ENCODE measurements at regions not wholly inside any gene's neighbourhood (a gene's known extent, or its start where the extent isn't known, plus 50 kb on each side); places are given as distances from the start of the nearest gene placed in this dataset.

- Mint-ChIP-seq H3K4me1 (no peaks in the 10 kb centered on the region), H3K27ac (no peak overlapping the region), H3K27me3 (peaks cover 6 to 11% of the 10 kb centered on the region in 2 donors), H3K36me3 (no peaks in the 10 kb centered on the region), H3K9me3 (peaks cover 0 to 2% (median 0%) of the 10 kb centered on the region in 8 donors), H3K4me3 (no peak overlapping the region)
- intact Hi-C loops (cut with micrococcal nuclease), result no loop called here
- POLR2A ChIA-PET (ENCODE audit: partially characterized antibody), result no interaction called here
- Histone ChIP-seq H3K36me3 (ENCODE audit: insufficient read depth, low read length) (no peaks in the 10 kb centered on the region), H3K27me3 (ENCODE audit: insufficient read depth, low read length) (no peaks in the 10 kb centered on the region), H3K4me3 (ENCODE audit: low read length in 2 of 2) (no peak overlapping the region), H3K4me1 (ENCODE audit: insufficient read depth, low read length) (no peaks in the 10 kb centered on the region), H3K27ac (ENCODE audit: low read depth, low read length) (no peak overlapping the region), H3K9me3 (ENCODE audit: control insufficient read depth in 1 of 2, low read length in 2 of 2) (no peaks in the 10 kb centered on the region)
- DNase-seq, result no peak
- CTCF ChIA-PET (ENCODE audit: partially characterized antibody), result no interaction called here
Observed at GRCh38 chr2:44825702-44826101, 115.8 kb upstream of the SIX3 start.

GRCh38 chr2:44826601-44827000 lies 114.9 kb upstream of the SIX3 start:
- intact Hi-C loops (cut with micrococcal nuclease), result no loop called here
- Histone ChIP-seq H3K27me3 (ENCODE audit: insufficient read depth, low read length) (no peaks in the 10 kb centered on the region), H3K27ac (ENCODE audit: low read depth, low read length) (no peak overlapping the region), H3K4me3 (ENCODE audit: low read length in 2 of 2) (no peak overlapping the region), H3K9me3 (ENCODE audit: control insufficient read depth in 1 of 2, low read length in 2 of 2) (no peaks in the 10 kb centered on the region), H3K36me3 (ENCODE audit: insufficient read depth, low read length) (no peaks in the 10 kb centered on the region), H3K4me1 (ENCODE audit: insufficient read depth, low read length) (no peaks in the 10 kb centered on the region)
- CTCF ChIA-PET (ENCODE audit: partially characterized antibody), result no interaction called here
- H3K4me3 Mint-ChIP-seq, result no peak overlapping the region
- POLR2A ChIA-PET (ENCODE audit: partially characterized antibody), result no interaction called here
- no peaks in the 10 kb centered on the region for H3K36me3 Mint-ChIP-seq
- peaks cover 0 to 2% (median 0%) of the 10 kb centered on the region in 8 donors for H3K9me3 Mint-ChIP-seq
- peaks cover 6% of the 10 kb centered on the region in 2 donors for H3K27me3 Mint-ChIP-seq
- no peak overlapping the region for H3K27ac Mint-ChIP-seq
- H3K4me1 Mint-ChIP-seq, result no peaks in the 10 kb centered on the region
- DNase-seq, result no peak

- Histone ChIP-seq H3K27me3 (ENCODE audit: insufficient read depth, low read length) (no peaks in the 10 kb centered on the region), H3K4me1 (ENCODE audit: insufficient read depth, low read length) (no peaks in the 10 kb centered on the region), H3K9me3 (ENCODE audit: control insufficient read depth in 1 of 2, low read length in 2 of 2) (no peaks in the 10 kb centered on the region), H3K4me3 (ENCODE audit: low read length in 2 of 2) (no peak overlapping the region), H3K36me3 (ENCODE audit: insufficient read depth, low read length) (no peaks in the 10 kb centered on the region), H3K27ac (ENCODE audit: low read depth, low read length) (no peak overlapping the region)
- Mint-ChIP-seq H3K9me3 (peaks cover 0 to 4% (median 0%) of the 10 kb centered on the region in 8 donors), H3K36me3 (no peaks in the 10 kb centered on the region), H3K27me3 (peaks cover 6% of the 10 kb centered on the region in 2 donors), H3K4me3 (no peak overlapping the region), H3K27ac (no peak overlapping the region), H3K4me1 (no peaks in the 10 kb centered on the region)
- POLR2A ChIA-PET (ENCODE audit: partially characterized antibody), result no interaction called here
- no peak for DNase-seq
- CTCF ChIA-PET (ENCODE audit: partially characterized antibody), result no interaction called here
- intact Hi-C loops (cut with micrococcal nuclease), result no loop called here
Observed at GRCh38 chr2:44829771-44830170, 111.7 kb upstream of the SIX3 start.

GRCh38 chr2:44833171-44834069 lies 108.1 kb upstream of the SIX3 start:
- intact Hi-C loops (cut with micrococcal nuclease), result no loop called here
- Mint-ChIP-seq H3K4me1 (peaks cover 0 to 4% (median 0%) of the 10 kb centered on the region in 4 donors), H3K9me3 (peaks cover 0 to 4% (median 0%) of the 10 kb centered on the region in 8 donors), H3K27ac (no peak overlapping the region), H3K36me3 (no peaks in the 10 kb centered on the region), H3K27me3 (peaks cover 5 to 11% of the 10 kb centered on the region in 2 donors), H3K4me3 (no peak overlapping the region)
- no peaks in the 10 kb centered on the region for H3K36me3 ChIP-seq (ENCODE audit: insufficient read depth, low read length)
- no peak overlapping the region for H3K27ac ChIP-seq (ENCODE audit: low read depth, low read length)
- H3K27me3 ChIP-seq (ENCODE audit: insufficient read depth, low read length), result no peaks in the 10 kb centered on the region
- DNase-seq, result no peak
- H3K4me3 ChIP-seq (ENCODE audit: low read length in 2 of 2), result no peak overlapping the region
- no peaks in the 10 kb centered on the region for H3K9me3 ChIP-seq (ENCODE audit: control insufficient read depth in 1 of 2, low read length in 2 of 2)
- no peaks in the 10 kb centered on the region for H3K4me1 ChIP-seq (ENCODE audit: insufficient read depth, low read length)
- ChIA-PET POLR2A (ENCODE audit: partially characterized antibody) (no interaction called here), CTCF (ENCODE audit: partially characterized antibody) (no interaction called here)

GRCh38 chr2:44834656-44835055 lies 106.8 kb upstream of the SIX3 start:
- Histone ChIP-seq H3K27ac (ENCODE audit: low read depth, low read length) (no peak overlapping the region), H3K36me3 (ENCODE audit: insufficient read depth, low read length) (no peaks in the 10 kb centered on the region), H3K4me1 (ENCODE audit: insufficient read depth, low read length) (no peaks in the 10 kb centered on the region), H3K27me3 (ENCODE audit: insufficient read depth, low read length) (no peaks in the 10 kb centered on the region), H3K9me3 (ENCODE audit: control insufficient read depth in 1 of 2, low read length in 2 of 2) (no peaks in the 10 kb centered on the region), H3K4me3 (ENCODE audit: low read length in 2 of 2) (no peak overlapping the region)
- ChIA-PET POLR2A (ENCODE audit: partially characterized antibody) (no interaction called here), CTCF (ENCODE audit: partially characterized antibody) (interaction anchor here (0.6 kb wide), 1 partner anchor 257 kb away, joined by 3 read pairs; no protein-coding TSS in a partner anchor)
- no peak overlapping the region for H3K27ac Mint-ChIP-seq
- no peak for DNase-seq
- no peaks in the 10 kb centered on the region for H3K36me3 Mint-ChIP-seq
- peaks cover 0 to 4% (median 0%) of the 10 kb centered on the region in 8 donors for H3K9me3 Mint-ChIP-seq
- intact Hi-C loops (cut with micrococcal nuclease), result no loop called here
- H3K4me3 Mint-ChIP-seq, result no peak overlapping the region
- H3K27me3 Mint-ChIP-seq, result peaks cover 2 to 12% of the 10 kb centered on the region in 2 donors
- peaks cover 0 to 4% (median 0%) of the 10 kb centered on the region in 4 donors for H3K4me1 Mint-ChIP-seq

- Histone ChIP-seq H3K9me3 (ENCODE audit: control insufficient read depth in 1 of 2, low read length in 2 of 2) (no peaks in the 10 kb centered on the region), H3K27ac (ENCODE audit: low read depth, low read length) (no peak overlapping the region), H3K27me3 (ENCODE audit: insufficient read depth, low read length) (no peaks in the 10 kb centered on the region), H3K4me3 (ENCODE audit: low read length in 2 of 2) (no peak overlapping the region), H3K36me3 (ENCODE audit: insufficient read depth, low read length) (no peaks in the 10 kb centered on the region), H3K4me1 (ENCODE audit: insufficient read depth, low read length) (no peaks in the 10 kb centered on the region)
- Mint-ChIP-seq H3K9me3 (peaks cover 0 to 4% (median 0%) of the 10 kb centered on the region in 8 donors), H3K36me3 (no peaks in the 10 kb centered on the region), H3K4me3 (no peak overlapping the region), H3K27me3 (peaks cover 0 to 12% of the 10 kb centered on the region in 2 donors), H3K4me1 (peaks cover 0 to 4% (median 0%) of the 10 kb centered on the region in 4 donors), H3K27ac (no peak overlapping the region)
- intact Hi-C loops (cut with micrococcal nuclease), result no loop called here
- DNase-seq, result no peak
- ChIA-PET CTCF (ENCODE audit: partially characterized antibody) (no interaction called here), POLR2A (ENCODE audit: partially characterized antibody) (no interaction called here)
Observed at GRCh38 chr2:44836174-44836573, 105.3 kb upstream of the SIX3 start.

- Mint-ChIP-seq H3K27ac (no peak overlapping the region), H3K9me3 (peaks cover 0 to 4% (median 0%) of the 10 kb centered on the region in 8 donors), H3K4me1 (peaks cover 0 to 4% (median 0%) of the 10 kb centered on the region in 4 donors), H3K4me3 (no peak overlapping the region), H3K36me3 (no peaks in the 10 kb centered on the region), H3K27me3 (peaks cover 0 to 13% of the 10 kb centered on the region in 2 donors)
- H3K27me3 ChIP-seq (ENCODE audit: insufficient read depth, low read length), result no peaks in the 10 kb centered on the region
- DNase-seq, result no peak
- no peaks in the 10 kb centered on the region for H3K36me3 ChIP-seq (ENCODE audit: insufficient read depth, low read length)
- ChIA-PET CTCF (ENCODE audit: partially characterized antibody) (no interaction called here), POLR2A (ENCODE audit: partially characterized antibody) (no interaction called here)
- no peak overlapping the region for H3K4me3 ChIP-seq (ENCODE audit: low read length in 2 of 2)
- H3K27ac ChIP-seq (ENCODE audit: low read depth, low read length), result no peak overlapping the region
- no peaks in the 10 kb centered on the region for H3K9me3 ChIP-seq (ENCODE audit: control insufficient read depth in 1 of 2, low read length in 2 of 2)
- intact Hi-C loops (cut with micrococcal nuclease), result no loop called here
- H3K4me1 ChIP-seq (ENCODE audit: insufficient read depth, low read length), result no peaks in the 10 kb centered on the region
Observed at GRCh38 chr2:44836916-44837315, 104.6 kb upstream of the SIX3 start.

All from CD4-positive, alpha-beta memory T cell (primary cell).